GM18870 (cell line): ENCODE measurements at regions not wholly inside any gene's neighbourhood (a gene's known extent, or its start where the extent isn't known, plus 50 kb on each side); places are given as distances from the start of the nearest gene placed in this dataset.

Source experiments
- ATAC-seq: cut with Tn5 transposase; IDR thresholded peaks from one replicate; pipeline ENCODE4 v1.9.1; 2021; ENCODE audit warnings: moderate library complexity; ENCODE audit not compliant: unreplicated experiment

- ATAC-seq: no peak
These were observed 181.1 kb downstream of the RWDD3 start for GRCh38 chr1:95415146-95415545.

- no peak for ATAC-seq
These were observed 192.8 kb downstream of the RWDD3 start for GRCh38 chr1:95426772-95427171.

- ATAC-seq: no peak
These were observed 193.5 kb downstream of the RWDD3 start for GRCh38 chr1:95427525-95427924.

- ATAC-seq: no peak
These were observed 197.2 kb downstream of the RWDD3 start for GRCh38 chr1:95431235-95431634.

- no peak for ATAC-seq
These were observed 201.6 kb downstream of the RWDD3 start for GRCh38 chr1:95435611-95436010.

- no peak for ATAC-seq
These were observed 203.0 kb downstream of the RWDD3 start for GRCh38 chr1:95437011-95437410.

GRCh38 chr1:95437781-95438180 is 203.8 kb downstream of the RWDD3 start:
- no peak for ATAC-seq

GRCh38 chr1:95438218-95438948 is 204.4 kb downstream of the RWDD3 start:
- no peak for ATAC-seq

- no peak for ATAC-seq
These were observed 206.5 kb downstream of the RWDD3 start for GRCh38 chr1:95440511-95440910.

GRCh38 chr1:95449516-95449915 is 215.5 kb downstream of the RWDD3 start:
- no peak for ATAC-seq

GRCh38 chr1:95451054-95451453 is 217.0 kb downstream of the RWDD3 start:
- ATAC-seq: no peak

- no peak for ATAC-seq
These were observed 217.9 kb downstream of the RWDD3 start for GRCh38 chr1:95451904-95452303.

- no peak for ATAC-seq
These were observed 219.0 kb downstream of the RWDD3 start for GRCh38 chr1:95453053-95453452.

GRCh38 chr1:95467036-95467435 is 233.0 kb downstream of the RWDD3 start:
- ATAC-seq: no peak

- no peak for ATAC-seq
These were observed 241.9 kb downstream of the RWDD3 start for GRCh38 chr1:95475686-95476457.

GRCh38 chr1:95496307-95496706 is 262.3 kb downstream of the RWDD3 start:
- no peak for ATAC-seq

GRCh38 chr1:95496773-95497172 is 262.8 kb downstream of the RWDD3 start:
- no peak for ATAC-seq

GRCh38 chr1:95497566-95497965 is 263.6 kb downstream of the RWDD3 start:
- ATAC-seq: no peak

- ATAC-seq: no peak
These were observed 269.4 kb downstream of the RWDD3 start for GRCh38 chr1:95503278-95504030.

GRCh38 chr1:95504321-95504720 is 270.3 kb downstream of the RWDD3 start:
- ATAC-seq: no peak

- no peak for ATAC-seq
These were observed 272.9 kb downstream of the RWDD3 start for GRCh38 chr1:95506736-95507414.
